Left hindlimb (tissue), 1 donor: ENCODE measurements at regions not wholly inside any gene's neighbourhood (a gene's known extent, or its start where the extent isn't known, plus 50 kb on each side); places are given as distances from the start of the nearest gene placed in this dataset.

Experiments
- DNase-seq: peaks from one replicate; pipeline ENCODE4 v3.0.0-alpha.2; 2018

DNA sequence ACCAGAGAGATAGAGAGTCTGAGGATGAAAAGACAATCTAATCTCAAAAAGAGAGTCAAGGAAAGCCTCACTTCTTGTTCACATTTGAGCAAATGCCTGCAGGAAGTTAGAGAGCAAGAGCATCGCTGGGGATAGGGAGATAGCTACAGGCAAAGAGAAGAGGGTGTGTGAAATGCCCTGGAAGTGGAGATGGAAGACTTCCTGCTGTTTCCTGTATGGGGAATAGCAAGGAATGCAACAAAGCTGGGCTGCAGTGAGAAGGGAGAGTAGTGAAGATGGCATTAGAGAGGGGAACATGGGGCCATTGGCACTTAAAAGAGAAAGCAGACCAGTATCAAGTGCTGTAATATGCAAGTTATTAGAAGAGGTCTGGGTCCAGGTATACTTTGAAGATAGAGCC, 488.6 kb downstream of the METTL4 start:
- DNase-seq: no peak

DNA sequence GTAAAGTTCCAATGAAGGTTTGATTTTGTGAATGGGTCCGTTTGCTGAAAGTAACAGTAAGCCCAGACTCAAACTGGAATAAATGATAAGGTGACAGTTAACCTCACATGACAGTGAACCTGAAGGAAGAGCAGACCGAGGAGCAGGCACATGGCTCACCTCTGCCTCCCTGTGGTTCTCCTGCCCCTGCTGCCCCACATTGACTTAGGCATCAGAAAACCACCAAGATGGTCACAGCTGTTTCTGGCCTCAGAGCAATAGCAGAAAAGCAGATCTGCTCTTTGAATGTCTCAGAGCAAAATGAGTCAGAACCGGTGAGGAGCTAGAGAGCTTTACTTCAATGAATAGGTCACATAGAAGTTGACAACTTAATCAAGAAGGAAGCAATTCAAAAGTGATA, 487.6 kb downstream of the METTL4 start:
- DNase-seq: no peak

GRCh38 chr18:2086439-2086838, 484.9 kb downstream of the METTL4 start:
- no peak for DNase-seq

GRCh38 chr18:2087877-2088673, 483.2 kb downstream of the METTL4 start:
- peak; percentile 32 for DNase-seq

GRCh38 chr18:2089396-2089795, 481.9 kb downstream of the METTL4 start:
- no peak for DNase-seq

- no peak for DNase-seq
These were observed 479.4 kb downstream of the METTL4 start for GRCh38 chr18:2091937-2092336.

DNA sequence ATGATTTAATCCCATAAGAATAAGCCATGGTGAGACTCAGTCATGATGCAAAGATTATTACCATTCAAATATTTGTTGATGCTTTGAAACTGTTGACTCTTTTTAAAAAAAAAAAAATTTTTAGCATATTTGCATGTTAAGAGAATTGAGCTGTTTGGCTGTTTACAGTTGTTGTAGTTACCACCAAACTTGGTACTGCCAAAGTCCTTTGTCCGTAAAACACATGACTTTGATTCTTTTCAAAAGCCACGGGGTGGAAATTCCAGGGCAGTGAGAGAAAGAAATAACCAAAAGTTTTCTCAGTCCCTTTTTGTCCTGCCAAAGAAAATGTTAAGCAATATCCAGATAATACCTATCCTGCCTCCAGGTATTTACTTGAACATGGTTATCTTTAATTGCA, 474.8 kb downstream of the METTL4 start:
- DNase-seq: no peak

DNA sequence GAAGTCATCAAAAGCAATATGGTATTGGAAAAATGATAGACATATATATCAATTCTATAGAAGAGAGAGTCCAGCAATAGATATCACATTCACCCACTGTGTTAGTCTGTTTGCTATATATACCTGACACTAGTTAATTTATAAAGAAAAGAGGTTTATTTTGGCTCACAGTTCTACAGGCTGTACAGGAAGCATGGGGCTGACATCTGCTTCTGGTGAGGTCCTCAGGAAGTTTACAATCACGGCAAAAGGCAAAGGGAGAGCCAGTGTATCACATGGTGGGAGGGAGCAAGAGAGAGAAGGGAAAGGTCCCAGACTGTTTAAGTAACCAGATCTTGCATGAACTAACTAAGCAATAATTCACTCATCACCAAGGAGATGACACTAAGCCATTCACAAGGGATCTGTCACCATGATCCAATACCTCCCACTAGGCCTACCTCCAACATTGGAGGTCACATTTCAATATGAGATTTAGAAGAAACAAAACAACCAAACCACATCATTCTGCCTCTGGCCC, 470.6 kb downstream of the METTL4 start:
- no peak for DNase-seq

DNA sequence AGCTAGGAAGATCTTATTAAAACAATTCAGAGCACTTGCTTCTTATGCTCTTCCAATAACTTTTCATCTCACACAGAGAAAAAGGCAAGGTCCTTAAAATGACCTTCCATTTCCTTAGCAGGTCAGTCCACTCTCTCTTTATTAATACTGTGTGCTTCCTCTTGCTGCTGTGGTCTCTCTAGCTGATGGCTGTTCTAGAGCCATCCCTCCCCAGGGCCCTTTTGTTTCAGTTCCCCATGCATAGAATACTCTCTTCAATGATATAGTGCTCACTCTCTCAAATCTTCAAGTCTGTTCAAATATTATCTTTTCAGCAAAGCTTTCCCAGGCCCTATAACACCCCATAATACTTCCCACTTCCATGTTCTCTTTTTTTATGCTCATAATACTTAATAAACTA, 469.3 kb downstream of the METTL4 start:
- no peak for DNase-seq

DNA sequence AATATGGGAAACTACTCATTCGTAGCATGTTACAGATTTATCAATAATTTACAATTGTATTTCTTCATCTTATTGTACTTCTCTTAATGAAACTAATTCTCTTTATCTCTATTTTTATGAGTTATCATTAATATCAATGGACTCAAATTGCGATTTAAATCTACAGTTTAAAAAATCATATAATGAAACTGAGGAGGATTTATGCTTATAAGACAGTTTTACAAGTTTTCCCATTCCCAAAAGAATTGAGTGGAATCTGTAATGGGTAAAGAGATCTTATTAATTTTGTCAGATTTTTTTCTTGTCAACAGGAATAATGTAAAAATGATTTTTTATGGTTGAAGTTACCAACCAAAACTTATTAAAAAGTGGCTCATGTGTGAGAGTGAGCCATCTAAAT, 468.0 kb downstream of the METTL4 start:
- DNase-seq: no peak

- DNase-seq: no peak
These were observed 466.5 kb downstream of the METTL4 start for GRCh38 chr18:2104620-2105462.

DNA sequence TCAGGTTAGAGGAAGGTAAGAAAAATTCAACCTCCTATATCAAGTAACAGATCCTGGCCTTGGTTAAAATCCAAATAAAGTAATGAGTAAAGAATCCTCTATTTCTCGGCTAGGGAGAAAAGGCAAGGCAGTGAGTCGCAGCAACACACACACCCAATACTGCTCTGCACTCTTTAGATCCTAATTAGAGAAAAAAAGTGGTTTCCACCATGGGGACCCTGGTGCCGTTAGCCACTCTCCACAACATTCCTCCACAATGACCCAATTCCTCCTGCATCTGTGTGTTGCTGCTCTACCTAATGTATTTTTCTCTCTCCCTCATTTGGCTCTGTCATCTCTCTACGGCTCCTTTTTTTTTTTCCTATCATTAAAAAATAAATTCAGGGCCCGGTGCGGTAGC, 462.7 kb downstream of the METTL4 start:
- DNase-seq: no peak

DNA sequence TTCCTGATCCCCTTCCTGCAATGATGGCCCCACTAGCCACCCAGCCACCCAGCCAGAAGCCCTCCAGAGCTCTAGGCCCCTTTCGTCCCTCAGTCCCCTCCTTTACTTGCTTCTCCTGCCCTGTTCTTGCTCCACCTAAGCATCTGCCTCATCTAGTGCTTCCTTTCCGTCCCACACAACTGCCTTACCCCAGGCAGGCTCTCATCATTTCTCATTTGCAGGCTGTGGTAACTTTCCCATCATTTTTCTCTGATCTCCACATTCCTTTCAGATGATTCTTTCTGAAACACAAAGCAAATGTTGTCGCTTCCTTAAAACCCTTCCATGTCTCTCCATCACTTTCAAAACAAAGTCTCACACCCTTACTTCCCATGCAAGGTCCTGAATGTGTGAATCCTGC, 459.8 kb downstream of the METTL4 start:
- no peak for DNase-seq

GRCh38 chr18:2112435-2113045, 458.8 kb downstream of the METTL4 start:
- DNase-seq: no peak

GRCh38 chr18:2114289-2114688, 457.0 kb downstream of the METTL4 start:
- no peak for DNase-seq

DNA sequence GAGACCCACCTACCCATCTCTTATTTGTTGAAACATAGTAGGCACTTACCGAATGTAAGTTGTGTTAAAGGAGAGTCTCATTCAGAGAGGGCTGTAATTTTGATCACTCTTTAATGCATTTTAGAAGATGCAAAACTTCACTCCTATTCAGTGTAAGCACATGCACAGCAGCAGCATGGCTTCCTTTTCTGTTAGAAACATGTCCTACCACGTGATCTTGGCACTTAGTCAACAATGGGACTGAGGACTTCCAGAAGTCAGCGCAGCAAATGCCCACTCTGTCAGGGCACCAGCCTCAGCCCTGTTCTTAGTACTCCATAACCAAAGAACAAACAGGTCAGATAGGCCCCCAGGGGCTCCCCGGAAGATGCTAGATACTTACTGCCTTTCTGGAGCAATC, 456.5 kb downstream of the METTL4 start:
- no peak for DNase-seq

DNA sequence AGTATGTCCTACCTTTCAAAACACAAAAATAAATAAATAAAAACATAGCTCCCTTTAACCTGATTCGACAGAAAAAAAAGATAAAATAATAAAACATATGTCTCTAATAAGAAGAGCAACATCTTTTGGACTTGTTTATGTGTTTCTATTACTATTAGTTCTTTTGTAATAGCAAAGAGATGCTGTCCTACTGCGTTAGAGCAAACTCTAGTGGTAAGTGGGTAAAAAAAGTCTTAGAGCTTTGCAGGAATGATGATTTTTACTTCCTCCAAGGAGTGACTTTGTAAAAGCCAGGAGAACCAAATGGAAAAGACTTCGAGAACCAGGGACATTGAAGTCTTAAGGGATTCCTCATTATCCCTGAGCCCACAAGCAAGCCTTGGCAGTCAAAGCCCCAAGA, 450.1 kb downstream of the METTL4 start:
- no peak for DNase-seq

- DNase-seq: no peak
These were observed 448.2 kb downstream of the METTL4 start for GRCh38 chr18:2123077-2123476.

DNA sequence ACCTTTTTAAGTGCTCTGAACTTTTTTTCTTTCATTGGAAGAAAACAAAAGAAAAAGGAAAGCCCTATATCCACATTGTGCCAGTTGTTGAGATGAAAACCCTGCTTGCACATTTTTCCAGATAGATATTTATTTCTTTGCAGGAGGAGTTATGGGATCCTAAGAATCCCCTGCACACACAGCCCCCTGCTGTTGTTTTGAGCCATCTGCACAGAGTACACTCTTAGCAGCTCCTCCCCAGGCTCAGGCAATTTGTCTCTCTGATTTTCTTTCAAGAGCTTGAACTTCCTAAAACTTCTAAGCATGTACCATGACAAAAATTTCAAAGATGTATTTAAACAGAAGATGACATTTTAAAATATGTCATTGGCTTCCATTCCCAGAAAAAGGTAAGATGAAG, 436.9 kb downstream of the METTL4 start:
- no peak for DNase-seq

DNA sequence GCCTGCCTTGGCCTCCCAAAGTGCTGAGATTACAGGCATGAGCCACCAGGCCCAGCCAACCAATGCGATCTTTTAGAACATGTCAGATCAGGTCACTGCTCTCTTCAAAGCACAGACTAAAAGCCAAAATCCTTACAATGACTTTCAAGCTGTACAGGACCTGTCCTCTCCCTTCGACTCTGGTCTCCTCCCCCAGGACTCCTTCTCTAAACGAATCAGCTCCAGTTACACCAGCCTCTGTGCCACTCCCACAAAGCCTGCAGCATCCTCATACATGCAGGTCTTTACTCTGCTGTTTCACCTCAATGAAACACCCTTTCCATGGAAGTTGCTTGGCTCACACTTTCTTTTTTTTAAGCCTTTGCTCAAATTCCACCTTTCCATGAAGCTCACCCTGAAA, 436.0 kb downstream of the METTL4 start:
- no peak for DNase-seq

GRCh38 chr18:2138552-2138951, 432.8 kb downstream of the METTL4 start:
- DNase-seq: no peak

DNA sequence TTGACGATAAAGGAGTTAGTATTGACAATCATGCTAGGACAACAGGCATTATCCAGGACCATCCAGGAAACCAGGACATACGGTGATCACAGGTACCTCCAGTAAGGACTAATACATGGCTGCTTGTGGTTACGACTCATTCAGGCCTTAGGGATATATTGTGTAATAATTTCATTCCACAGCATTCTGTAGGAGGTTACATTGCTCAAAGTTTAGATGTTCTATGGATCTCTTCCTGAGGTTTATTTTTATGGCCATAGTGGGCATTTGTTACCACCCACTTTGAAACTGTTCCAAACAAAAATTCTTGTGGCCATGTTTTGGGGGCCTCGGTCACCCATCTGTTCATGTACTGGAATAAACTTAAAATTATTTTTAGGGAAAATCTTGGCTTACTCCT, 431.6 kb downstream of the METTL4 start:
- no peak for DNase-seq

GRCh38 chr18:2143636-2144035, 427.7 kb downstream of the METTL4 start:
- no peak for DNase-seq

- no peak for DNase-seq
These were observed 426.5 kb downstream of the METTL4 start for GRCh38 chr18:2144811-2145210.
